ENCODE measurements at regions not wholly inside any gene's neighbourhood (a gene's known extent, or its start where the extent isn't known, plus 50 kb on each side); places are given as distances from the start of the nearest gene placed in this dataset.
"Not testable (repeated sequence)": the region's sequence is repeated elsewhere in the genome, so short reads cannot be mapped to it uniquely, and the experiment has no call there.

- not testable (repeated sequence) for DNase-seq (ENCODE audit: low read depth in 4 of 4, low spot score in 3 of 4)
Observed at GRCh38 chr16:16559179-16559740, 180.3 kb downstream of the NPIPA7 start.

- not testable (repeated sequence) for DNase-seq (ENCODE audit: low read depth in 4 of 4, low spot score in 3 of 4)
Observed at GRCh38 chr16:16561532-16561931, 182.6 kb downstream of the NPIPA7 start.

- DNase-seq (ENCODE audit: low read depth in 4 of 4, low spot score in 3 of 4) = not testable (repeated sequence)
Observed at GRCh38 chr16:16563962-16564361, 185.0 kb downstream of the NPIPA7 start.

GRCh38 chr16:16565326-16565725, 186.4 kb downstream of the NPIPA7 start:
- not testable (repeated sequence) for DNase-seq (ENCODE audit: low read depth in 4 of 4, low spot score in 3 of 4)

- DNase-seq (ENCODE audit: low read depth in 4 of 4, low spot score in 3 of 4) = not testable (repeated sequence)
Observed at GRCh38 chr16:16570055-16570454, 191.1 kb downstream of the NPIPA7 start.

GRCh38 chr16:16570874-16571273, 191.9 kb downstream of the NPIPA7 start:
- DNase-seq (ENCODE audit: low read depth in 4 of 4, low spot score in 3 of 4) = not testable (repeated sequence)

GRCh38 chr16:16572130-16572774, 193.3 kb downstream of the NPIPA7 start:
- not testable (repeated sequence) for DNase-seq (ENCODE audit: low read depth in 4 of 4, low spot score in 3 of 4)

GRCh38 chr16:16577062-16577461, 198.1 kb downstream of the NPIPA7 start:
- DNase-seq (ENCODE audit: low read depth in 4 of 4, low spot score in 3 of 4) = not testable (repeated sequence)

- no peak for DNase-seq (ENCODE audit: low read depth in 4 of 4, low spot score in 3 of 4)
Observed at GRCh38 chr16:16578701-16579100, 199.8 kb downstream of the NPIPA7 start.

- not testable (repeated sequence) for DNase-seq (ENCODE audit: low read depth in 4 of 4, low spot score in 3 of 4)
Observed at GRCh38 chr16:16582916-16583315, 204.0 kb downstream of the NPIPA7 start.

GRCh38 chr16:16586073-16586651, 207.2 kb downstream of the NPIPA7 start:
- DNase-seq (ENCODE audit: low read depth in 4 of 4, low spot score in 3 of 4) = not testable (repeated sequence)

GRCh38 chr16:16586969-16587368, 208.0 kb downstream of the NPIPA7 start:
- DNase-seq (ENCODE audit: low read depth in 4 of 4, low spot score in 3 of 4) = not testable (repeated sequence)

- DNase-seq (ENCODE audit: low read depth in 4 of 4, low spot score in 3 of 4) = not testable (repeated sequence)
Observed at GRCh38 chr16:16588436-16588835, 209.5 kb downstream of the NPIPA7 start.

GRCh38 chr16:16590654-16591318, 211.8 kb downstream of the NPIPA7 start:
- not testable (repeated sequence) for DNase-seq (ENCODE audit: low read depth in 4 of 4, low spot score in 3 of 4)

GRCh38 chr16:16593156-16593863, 214.4 kb downstream of the NPIPA7 start:
- not testable (repeated sequence) for DNase-seq (ENCODE audit: low read depth in 4 of 4, low spot score in 3 of 4)

GRCh38 chr16:16595029-16595718, 216.2 kb downstream of the NPIPA7 start:
- DNase-seq (ENCODE audit: low read depth in 4 of 4, low spot score in 3 of 4) = not testable (repeated sequence)

GRCh38 chr16:16601239-16601638, 222.3 kb downstream of the NPIPA7 start:
- not testable (repeated sequence) for DNase-seq (ENCODE audit: low read depth in 4 of 4, low spot score in 3 of 4)

- DNase-seq (ENCODE audit: low read depth in 4 of 4, low spot score in 3 of 4) = not testable (repeated sequence)
Observed at GRCh38 chr16:16607401-16608082, 228.6 kb downstream of the NPIPA7 start.

- not testable (repeated sequence) for DNase-seq (ENCODE audit: low read depth in 4 of 4, low spot score in 3 of 4)
Observed at GRCh38 chr16:16609627-16610026, 230.7 kb downstream of the NPIPA7 start.
